Keratinocyte (primary cell): ENCODE measurements at regions not wholly inside any gene's neighbourhood (a gene's known extent, or its start where the extent isn't known, plus 50 kb on each side); places are given as distances from the start of the nearest gene placed in this dataset.

Experiments
- DNase-seq: peaks from one replicate; pipeline ENCODE4 v3.0.0-alpha.2; 2011; ENCODE audit warnings: low read depth, missing footprints, low spot score
- FAIRE-seq: peaks from 2 replicates; lab custom pipeline; 2011; peaks lifted over from hg19 to GRCh38; lab: Jason Lieb, UNC
- H2AFZ ChIP-seq: 2 replicates; pipeline ENCODE4 v1.6.0; 2012; ENCODE audit warnings: low read length, control low read depth, inconsistent platforms; ENCODE audit not compliant: control insufficient read depth
- H3K27ac ChIP-seq: 2 replicates; pipeline ENCODE4 v1.5.1; 2011; ENCODE audit warnings: low read length; ENCODE audit not compliant: control insufficient read depth, insufficient read depth
- H3K27me3 ChIP-seq: 3 replicates; pipeline ENCODE4 v1.6.0; 2011; ENCODE audit warnings: low read length; ENCODE audit not compliant: control insufficient read depth, insufficient read depth; ENCODE audit errors: extremely low read depth
- H3K36me3 ChIP-seq, 2 experiments: 2 replicates in 1 of 2; 3 replicates in 1 of 2; pipeline ENCODE4 v1.5.1; 2011; ENCODE audit warnings: low read length in 2 of 2, mild to moderate bottlenecking in 1 of 2; ENCODE audit not compliant: control insufficient read depth in 2 of 2, insufficient read depth in 2 of 2; ENCODE audit errors: extremely low read depth in 1 of 2
- H3K4me1 ChIP-seq: 3 replicates; pipeline ENCODE4 v1.5.1; 2011; ENCODE audit warnings: low read length; ENCODE audit not compliant: control insufficient read depth, insufficient read depth; ENCODE audit errors: extremely low read depth
- H3K4me2 ChIP-seq: 3 replicates; pipeline ENCODE4 v1.6.0; 2011; ENCODE audit warnings: low read depth, low read length; ENCODE audit not compliant: control insufficient read depth, insufficient read depth; ENCODE audit errors: extremely low read depth
- H3K4me3 ChIP-seq, 3 experiments: fragments of 200-600 bp in 1 of 3; sonication (generic) in 1 of 3; 2 replicates in 2 of 3; 3 replicates in 1 of 3; pipeline ENCODE4 v1.5.1; 2011 to 2016; ENCODE audit warnings: low read length in 3 of 3, mild to moderate bottlenecking in 3 of 3, control low read depth in 2 of 3, inconsistent platforms in 1 of 3, low read depth in 1 of 3, mixed read lengths in 1 of 3, mixed run types in 1 of 3, moderate library complexity in 1 of 3; ENCODE audit not compliant: control insufficient read depth in 2 of 3, insufficient read depth in 2 of 3; ENCODE audit errors: extremely low read depth in 1 of 3
- H3K79me2 ChIP-seq: 2 replicates; pipeline ENCODE4 v1.6.0; 2012; ENCODE audit warnings: low read length; ENCODE audit not compliant: control insufficient read depth, insufficient read depth
- H3K9ac ChIP-seq: 3 replicates; pipeline ENCODE4 v1.6.0; 2011; ENCODE audit warnings: low read length; ENCODE audit not compliant: control insufficient read depth, insufficient read depth; ENCODE audit errors: extremely low read depth
- H3K9me1 ChIP-seq: 3 replicates; pipeline ENCODE4 v1.6.0; 2011; ENCODE audit warnings: low read length; ENCODE audit not compliant: control insufficient read depth, insufficient read depth; ENCODE audit errors: extremely low read depth
- H3K9me3 ChIP-seq: 2 replicates; pipeline ENCODE4 v1.5.1; 2012; ENCODE audit warnings: low read depth, low read length; ENCODE audit not compliant: control insufficient read depth
- H4K20me1 ChIP-seq: 3 replicates; pipeline ENCODE4 v1.6.0; 2011; ENCODE audit warnings: low read length; ENCODE audit not compliant: control insufficient read depth, insufficient read depth; ENCODE audit errors: extremely low read depth
- CTCF ChIP-seq, 3 experiments: IDR thresholded peaks in 1 of 3; conservative IDR thresholded peaks in 1 of 3; optimal IDR thresholded peaks in 1 of 3; 2 replicates in 2 of 3; 3 replicates in 1 of 3; pipeline versions ENCODE3 to v1.5.1; 2011; ENCODE audit warnings: low read length in 3 of 3, mild to moderate bottlenecking in 3 of 3, moderate library complexity in 2 of 3, control low read depth in 1 of 3, inconsistent platforms in 1 of 3; ENCODE audit not compliant: insufficient read depth in 2 of 3; ENCODE audit errors: extremely low read depth in 1 of 3
- EZH2 ChIP-seq: IDR thresholded peaks from one replicate; pipeline ENCODE4 v1.6.1; 2012; ENCODE audit warnings: inconsistent platforms, mild to moderate bottlenecking, low read length, moderate library complexity
- dilution Hi-C: fragments of 300-500 bp; cut with MboI; formaldehyde crosslinking; loops from one replicate; pipeline ENCODE4 v1.7.0; 2020; ENCODE audit warnings: low sequenced_read_pairs; ENCODE audit not compliant: extremely low pct_ligation_motif_present

GRCh38 chr2:220916931-220917330 lies 655.2 kb downstream of the EPHA4 start:
- Histone ChIP-seq H2AFZ (no peak overlapping the region), H3K4me3 (no peak overlapping the region), H4K20me1 (no peaks in the 10 kb centered on the region), H3K9me3 (no peaks in the 10 kb centered on the region), H3K9me1 (no peaks in the 10 kb centered on the region), H3K27me3 (no peaks in the 10 kb centered on the region), H3K4me2 (no peak overlapping the region), H3K27ac (no peak overlapping the region), H3K36me3 (no peaks in the 10 kb centered on the region), H3K4me1 (peaks cover 5% of the 10 kb centered on the region), H3K9ac (no peak overlapping the region), H3K79me2 (no peaks in the 10 kb centered on the region)
- dilution Hi-C loops = no loop called here
- no peak for TF ChIP-seq EZH2
- TF ChIP-seq CTCF (optimal IDR thresholded peaks at IDR 0.05 in 1 of 3, IDR thresholded peaks at IDR 0.05 in 1 of 3, conservative IDR thresholded peaks at IDR 0.05 in 1 of 3; ENCODE audit: extremely low read depth in 1 of 3, insufficient read depth in 2 of 3, low read length in 3 of 3) = no peak
- DNase-seq (no peak), FAIRE-seq (no peak)

- no peak for TF ChIP-seq CTCF (optimal IDR thresholded peaks at IDR 0.05 in 1 of 3, IDR thresholded peaks at IDR 0.05 in 1 of 3, conservative IDR thresholded peaks at IDR 0.05 in 1 of 3; ENCODE audit: extremely low read depth in 1 of 3, insufficient read depth in 2 of 3, low read length in 3 of 3)
- no peak for TF ChIP-seq EZH2
- Histone ChIP-seq H3K36me3 (no peaks in the 10 kb centered on the region), H3K4me1 (no peaks in the 10 kb centered on the region), H3K4me3 (no peak overlapping the region), H3K9me3 (peaks cover 7% of the 10 kb centered on the region), H3K79me2 (no peaks in the 10 kb centered on the region), H2AFZ (no peak overlapping the region), H3K27ac (no peak overlapping the region), H4K20me1 (no peaks in the 10 kb centered on the region), H3K4me2 (no peak overlapping the region), H3K27me3 (no peaks in the 10 kb centered on the region), H3K9me1 (no peaks in the 10 kb centered on the region), H3K9ac (no peak overlapping the region)
- DNase-seq (no peak), FAIRE-seq (no peak)
- dilution Hi-C loops = no loop called here
Measured at GRCh38 chr2:220930271-220931076, 641.6 kb downstream of the EPHA4 start.
